ENCODE measurements at regions not wholly inside any gene's neighbourhood (a gene's known extent, or its start where the extent isn't known, plus 50 kb on each side); places are given as distances from the start of the nearest gene placed in this dataset.
A peak's percentile ranks its signal among the peaks of the same experiment; 100 is the strongest.
"Not testable (repeated sequence)": the region's sequence is repeated elsewhere in the genome, so short reads cannot be mapped to it uniquely, and the experiment has no call there.

GRCh38 chr17:26731005-26731921, 562.7 kb upstream of the WSB1 start:
- no peak for DNase-seq
- in situ Hi-C loops (cut with MboI; ENCODE audit: low pct_unique_long_range_greater_than_20kb, low sequenced_read_pairs), result no loop called here

- DNase-seq; in situ Hi-C loops (cut with MboI; ENCODE audit: low pct_unique_long_range_greater_than_20kb, low sequenced_read_pairs): not testable (repeated sequence)
These were observed 562.0 kb upstream of the WSB1 start for GRCh38 chr17:26731926-26732325.

- in situ Hi-C loops (cut with MboI; ENCODE audit: low pct_unique_long_range_greater_than_20kb, low sequenced_read_pairs); DNase-seq: not testable (repeated sequence)
These were observed 559.1 kb upstream of the WSB1 start for GRCh38 chr17:26734775-26735174.

GRCh38 chr17:26735977-26736376, 557.9 kb upstream of the WSB1 start:
- in situ Hi-C loops (cut with MboI; ENCODE audit: low pct_unique_long_range_greater_than_20kb, low sequenced_read_pairs), result not testable (repeated sequence)

GRCh38 chr17:26765860-26766709, 527.8 kb upstream of the WSB1 start:
- in situ Hi-C loops (cut with MboI; ENCODE audit: low pct_unique_long_range_greater_than_20kb, low sequenced_read_pairs), result no loop called here
- DNase-seq, result no peak

More at GRCh38 chr17:26735977-26736376, 557.9 kb upstream of the WSB1 start:
- not testable (repeated sequence) for DNase-seq

GRCh38 chr17:26766743-26767142, 527.2 kb upstream of the WSB1 start:
- in situ Hi-C loops (cut with MboI; ENCODE audit: low pct_unique_long_range_greater_than_20kb, low sequenced_read_pairs), result no loop called here
- DNase-seq, result no peak

GRCh38 chr17:26773189-26774188, 520.4 kb upstream of the WSB1 start:
- DNase-seq, result no peak
- in situ Hi-C loops (cut with MboI; ENCODE audit: low pct_unique_long_range_greater_than_20kb, low sequenced_read_pairs), result no loop called here

GRCh38 chr17:26774291-26775218, 519.4 kb upstream of the WSB1 start:
- in situ Hi-C loops (cut with MboI; ENCODE audit: low pct_unique_long_range_greater_than_20kb, low sequenced_read_pairs), result no loop called here

GRCh38 chr17:26775219-26775822, 518.6 kb upstream of the WSB1 start:
- DNase-seq, result no peak
- in situ Hi-C loops (cut with MboI; ENCODE audit: low pct_unique_long_range_greater_than_20kb, low sequenced_read_pairs), result no loop called here

More at GRCh38 chr17:26774291-26775218, 519.4 kb upstream of the WSB1 start:
- DNase-seq, result no peak

GRCh38 chr17:26780187-26780814, 513.6 kb upstream of the WSB1 start:
- in situ Hi-C loops (cut with MboI; ENCODE audit: low pct_unique_long_range_greater_than_20kb, low sequenced_read_pairs); DNase-seq: not testable (repeated sequence)

- no peak for DNase-seq
- in situ Hi-C loops (cut with MboI; ENCODE audit: low pct_unique_long_range_greater_than_20kb, low sequenced_read_pairs), result no loop called here
These were observed 511.8 kb upstream of the WSB1 start for GRCh38 chr17:26782153-26782552.

- in situ Hi-C loops (cut with MboI; ENCODE audit: low pct_unique_long_range_greater_than_20kb, low sequenced_read_pairs), result no loop called here
- DNase-seq, result peak; percentile 1
These were observed 501.4 kb upstream of the WSB1 start for GRCh38 chr17:26792486-26792885.

- no peak for DNase-seq
- in situ Hi-C loops (cut with MboI; ENCODE audit: low pct_unique_long_range_greater_than_20kb, low sequenced_read_pairs), result no loop called here
These were observed 486.9 kb upstream of the WSB1 start for GRCh38 chr17:26807024-26807423.

- no peak for DNase-seq
- in situ Hi-C loops (cut with MboI; ENCODE audit: low pct_unique_long_range_greater_than_20kb, low sequenced_read_pairs), result no loop called here
These were observed 484.9 kb upstream of the WSB1 start for GRCh38 chr17:26809033-26809432.

- no peak for DNase-seq
- in situ Hi-C loops (cut with MboI; ENCODE audit: low pct_unique_long_range_greater_than_20kb, low sequenced_read_pairs), result no loop called here
These were observed 475.2 kb upstream of the WSB1 start for GRCh38 chr17:26818736-26819135.

Data from KBM-7 (cell line).